Mucosa of descending colon (tissue), 3 donors: ENCODE measurements at regions not wholly inside any gene's neighbourhood (a gene's known extent, or its start where the extent isn't known, plus 50 kb on each side); places are given as distances from the start of the nearest gene placed in this dataset.

ENCODE experiments used
- ATAC-seq: fragments of 200-7000 bp; cut with Tn5 transposase; one replicate; pipeline ENCODE4 v1.9.1; 2020; ENCODE audit warnings: mild to moderate bottlenecking, moderate library complexity
- DNase-seq, 3 donors: peaks; one replicate each; pipeline ENCODE4 v3.0.0-alpha.2; 2020
- H3K36me3 ChIP-seq: fragments of 200-600 bp; one replicate; pipeline ENCODE4 v1.8.0; 2021; ENCODE audit warnings: low read depth, mild to moderate bottlenecking
- H3K4me1 ChIP-seq: fragments of 200-600 bp; one replicate; pipeline ENCODE4 v1.8.0; 2021; ENCODE audit warnings: low read depth, mild to moderate bottlenecking
- H3K4me3 ChIP-seq: fragments of 200-600 bp; one replicate; pipeline ENCODE4 v1.8.0; 2021; ENCODE audit warnings: mild to moderate bottlenecking
- H3K9me3 ChIP-seq: fragments of 200-600 bp; one replicate; pipeline ENCODE4 v1.8.0; 2021; ENCODE audit warnings: mild to moderate bottlenecking
- CTCF ChIP-seq: fragments of 200-600 bp; IDR thresholded peaks from one replicate; pipeline ENCODE4 v1.8.0; 2022; ENCODE audit warnings: antibody characterized with exemption, mild to moderate bottlenecking
- intact Hi-C, 2 donors: fragments of 100-400 bp; cut with DNase I in 1 of 2; cut with micrococcal nuclease in 1 of 2; formaldehyde crosslinking; loops; one replicate each; pipeline versions ENCODE4 v1.11.0 to v1.11.1; 2022; cut with DNase I, micrococcal nuclease
- donor health status: DM: no; HTN: no; CAD: no; lungs with moderate emphysema.
- donor health status: DM: no; HTN: no; CAD: no.
- donor health status: DM: no; HTN: yes; CAD: no.

GRCh38 chr6:106796781-106797180 is 167.4 kb downstream of the QRSL1 start:
- Histone ChIP-seq H3K4me3 (no peak overlapping the region), H3K4me1 (peaks cover 11% of the 10 kb centered on the region), H3K36me3 (no peaks in the 10 kb centered on the region), H3K9me3 (no peaks in the 10 kb centered on the region)
- ATAC-seq (no peak), DNase-seq (no peak)
- intact Hi-C loops, result no loop called here
- no peak for TF ChIP-seq CTCF

GRCh38 chr6:106794129-106794528 is 164.8 kb downstream of the QRSL1 start:
- ATAC-seq, result no peak
- intact Hi-C loops, result no loop called here
- Histone ChIP-seq H3K4me3 (no peak overlapping the region), H3K36me3 (no peaks in the 10 kb centered on the region), H3K9me3 (no peaks in the 10 kb centered on the region), H3K4me1 (peaks cover 3% of the 10 kb centered on the region)
- no peak for TF ChIP-seq CTCF
- no peak for DNase-seq

- intact Hi-C loops, result no loop called here
- no peaks in the 10 kb centered on the region for H3K4me1 ChIP-seq
- no peaks in the 10 kb centered on the region for H3K9me3 ChIP-seq
- ATAC-seq (peak; percentile 39), DNase-seq (no peak)
- H3K36me3 ChIP-seq, result no peaks in the 10 kb centered on the region
- no peak overlapping the region for H3K4me3 ChIP-seq
- TF ChIP-seq CTCF, result no peak
These were observed 163.3 kb downstream of the QRSL1 start for GRCh38 chr6:106792536-106793236.

- ATAC-seq (peak; percentile 69), DNase-seq (no peak)
- Histone ChIP-seq H3K36me3 (no peaks in the 10 kb centered on the region), H3K4me3 (no peak overlapping the region), H3K4me1 (no peaks in the 10 kb centered on the region), H3K9me3 (no peaks in the 10 kb centered on the region)
- intact Hi-C loops, result no loop called here
- TF ChIP-seq CTCF, result no peak
These were observed 161.6 kb downstream of the QRSL1 start for GRCh38 chr6:106790935-106791334.

- DNase-seq (no peak), ATAC-seq (peak; percentile 49)
- Histone ChIP-seq H3K4me1 (no peaks in the 10 kb centered on the region), H3K36me3 (no peaks in the 10 kb centered on the region), H3K4me3 (no peak overlapping the region), H3K9me3 (no peaks in the 10 kb centered on the region)
- TF ChIP-seq CTCF, result no peak
- intact Hi-C loops, result no loop called here
These were observed 160.9 kb downstream of the QRSL1 start for GRCh38 chr6:106790149-106790770.
